LNCAP (cell line): ENCODE measurements at regions not wholly inside any gene's neighbourhood (a gene's known extent, or its start where the extent isn't known, plus 50 kb on each side); places are given as distances from the start of the nearest gene placed in this dataset.

Experiments used
- TF ChIP-seq, protein P1 (sequence below): fragments of 450-650 bp; IDR thresholded peaks from 2 replicates; pipeline ENCODE4 v1.5.1; 2017; ENCODE audit warnings: mild to moderate bottlenecking

DNA sequence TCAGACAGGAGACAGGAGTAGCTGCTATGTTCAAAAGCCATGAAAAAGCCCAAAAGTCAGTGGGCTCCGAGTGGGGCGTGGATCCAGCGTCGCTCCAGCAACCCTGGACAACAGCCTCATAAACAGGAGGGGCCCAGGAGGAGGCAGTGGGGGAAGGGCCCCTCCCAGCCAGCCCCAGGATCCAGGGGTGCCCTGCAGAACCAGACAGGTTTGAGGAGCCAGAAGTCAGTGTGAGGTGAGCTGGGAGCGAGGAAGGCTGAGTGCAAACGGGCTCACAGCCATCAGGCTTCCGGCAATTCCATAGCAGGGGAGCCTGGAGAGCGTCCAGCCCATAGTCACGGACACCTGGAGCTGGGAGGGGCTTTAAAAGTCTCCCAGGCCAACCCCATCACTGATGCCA, 217.7 kb downstream of the MN1 start:
- TF ChIP-seq, protein P1, sequence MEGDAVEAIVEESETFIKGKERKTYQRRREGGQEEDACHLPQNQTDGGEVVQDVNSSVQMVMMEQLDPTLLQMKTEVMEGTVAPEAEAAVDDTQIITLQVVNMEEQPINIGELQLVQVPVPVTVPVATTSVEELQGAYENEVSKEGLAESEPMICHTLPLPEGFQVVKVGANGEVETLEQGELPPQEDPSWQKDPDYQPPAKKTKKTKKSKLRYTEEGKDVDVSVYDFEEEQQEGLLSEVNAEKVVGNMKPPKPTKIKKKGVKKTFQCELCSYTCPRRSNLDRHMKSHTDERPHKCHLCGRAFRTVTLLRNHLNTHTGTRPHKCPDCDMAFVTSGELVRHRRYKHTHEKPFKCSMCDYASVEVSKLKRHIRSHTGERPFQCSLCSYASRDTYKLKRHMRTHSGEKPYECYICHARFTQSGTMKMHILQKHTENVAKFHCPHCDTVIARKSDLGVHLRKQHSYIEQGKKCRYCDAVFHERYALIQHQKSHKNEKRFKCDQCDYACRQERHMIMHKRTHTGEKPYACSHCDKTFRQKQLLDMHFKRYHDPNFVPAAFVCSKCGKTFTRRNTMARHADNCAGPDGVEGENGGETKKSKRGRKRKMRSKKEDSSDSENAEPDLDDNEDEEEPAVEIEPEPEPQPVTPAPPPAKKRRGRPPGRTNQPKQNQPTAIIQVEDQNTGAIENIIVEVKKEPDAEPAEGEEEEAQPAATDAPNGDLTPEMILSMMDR, result no peak

DNA sequence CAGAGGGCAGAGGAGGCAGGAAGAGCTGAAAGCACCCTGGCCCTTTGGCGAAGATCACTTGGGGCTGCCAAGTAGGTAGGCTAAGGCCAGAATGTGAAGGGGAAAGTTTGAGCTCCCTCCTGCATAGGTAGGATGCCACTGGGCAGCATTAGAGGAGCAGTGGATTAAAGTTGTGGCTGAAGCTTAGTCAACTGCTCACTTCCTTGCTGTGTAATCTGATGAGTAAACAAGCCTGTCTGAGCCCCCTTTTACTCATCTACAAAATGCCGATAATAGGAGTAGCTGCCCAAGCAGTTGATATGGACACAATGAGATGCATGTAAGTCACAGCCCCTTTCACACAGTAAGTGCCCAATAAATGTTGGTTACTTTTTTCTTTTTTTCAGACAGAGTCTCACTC, 216.4 kb downstream of the MN1 start:
- TF ChIP-seq, protein P1, result no peak

DNA sequence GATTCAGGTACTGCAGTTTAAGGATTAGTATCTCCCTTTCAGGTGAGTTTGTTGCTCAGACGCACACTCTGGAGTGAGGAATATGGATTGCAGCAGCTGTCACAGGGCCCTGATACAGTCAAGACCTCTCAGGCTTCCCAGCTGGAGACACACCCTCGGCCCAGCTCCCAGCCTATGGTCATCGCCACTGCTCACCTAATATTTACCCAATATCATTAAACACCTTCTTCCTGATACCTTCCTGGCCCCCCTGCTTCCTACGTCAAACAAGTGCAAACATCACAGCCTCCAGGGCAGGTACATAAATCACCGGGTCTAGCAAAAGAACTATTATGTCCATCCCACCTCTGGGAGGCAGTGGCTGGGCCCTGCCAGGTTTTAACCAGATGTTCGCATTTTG, 213.3 kb downstream of the MN1 start:
- TF ChIP-seq, protein P1, result no peak

DNA sequence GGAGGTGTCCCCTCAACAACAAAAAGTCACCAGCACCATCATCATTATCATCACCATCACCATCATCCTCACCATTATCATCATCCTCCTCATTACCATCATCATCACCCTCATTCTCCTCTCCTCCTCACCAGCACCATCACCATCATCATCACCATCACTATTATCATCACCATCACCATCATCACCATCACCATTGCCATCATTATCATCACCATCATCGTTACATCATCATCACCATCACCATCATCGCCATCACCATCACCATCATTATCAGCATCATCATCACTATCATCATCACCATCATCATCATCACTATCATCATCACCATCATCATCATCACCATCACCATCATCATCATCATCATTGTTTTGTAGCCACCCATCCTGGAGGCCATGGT, 212.6 kb downstream of the MN1 start:
- TF ChIP-seq, protein P1, result no peak

DNA sequence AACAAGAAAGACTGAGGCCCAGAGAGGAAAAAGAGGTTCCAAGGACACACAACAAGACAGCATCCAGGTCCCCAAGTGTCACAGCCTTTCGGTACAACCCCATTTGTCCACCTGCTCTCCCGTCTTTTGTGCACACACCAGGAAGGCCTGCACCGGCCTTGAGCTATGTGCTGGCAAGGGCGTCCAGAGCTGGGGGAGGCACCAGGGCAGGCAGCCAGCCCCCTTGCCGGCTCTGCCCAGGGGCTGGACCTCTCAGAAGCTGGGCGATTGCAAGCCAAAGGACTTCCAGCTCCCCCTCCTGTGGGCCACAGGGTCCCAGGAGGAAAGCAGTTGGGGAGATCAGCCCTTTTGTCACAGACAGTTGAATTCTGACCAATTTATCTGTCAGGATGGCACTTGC, 210.5 kb downstream of the MN1 start:
- TF ChIP-seq, protein P1, result no peak

DNA sequence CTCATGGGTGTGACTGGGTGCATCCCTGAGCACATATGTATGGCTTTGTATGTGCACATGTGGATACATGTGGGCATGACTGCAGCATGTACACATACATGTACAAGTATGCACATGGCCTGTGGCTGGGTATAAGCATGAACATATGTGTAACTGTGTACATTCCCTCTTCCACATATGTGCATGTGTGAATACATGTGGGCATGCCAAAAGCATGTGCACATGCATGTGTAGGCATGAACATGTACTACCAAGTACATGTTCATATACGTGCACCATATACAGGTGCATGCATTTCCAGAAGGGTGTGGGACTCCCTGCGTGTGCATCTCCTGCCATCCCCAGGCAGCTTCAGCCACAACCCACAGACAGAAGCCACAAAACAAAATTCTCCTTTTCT, 208.2 kb downstream of the MN1 start:
- TF ChIP-seq, protein P1, result no peak

DNA sequence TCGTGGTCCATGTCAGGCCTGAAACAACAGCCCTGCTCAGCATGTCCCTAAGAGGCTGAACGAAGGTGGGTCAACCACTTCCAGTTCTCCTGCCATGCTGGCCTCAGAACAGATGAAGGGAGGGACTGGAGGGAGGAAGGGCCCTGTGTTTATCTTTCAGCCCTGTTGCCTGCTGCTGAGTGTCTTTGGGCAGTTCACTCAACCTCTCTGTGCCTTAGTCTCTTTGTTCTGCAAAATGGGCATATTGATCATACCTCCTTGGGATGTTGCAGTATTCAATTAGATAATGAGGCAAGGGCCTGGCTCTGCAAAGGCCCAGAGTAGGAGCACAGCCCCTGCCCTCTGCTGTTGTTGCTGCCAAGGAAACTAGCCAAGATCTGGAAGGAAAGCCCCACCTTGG, 207.5 kb downstream of the MN1 start:
- TF ChIP-seq, protein P1, result no peak

DNA sequence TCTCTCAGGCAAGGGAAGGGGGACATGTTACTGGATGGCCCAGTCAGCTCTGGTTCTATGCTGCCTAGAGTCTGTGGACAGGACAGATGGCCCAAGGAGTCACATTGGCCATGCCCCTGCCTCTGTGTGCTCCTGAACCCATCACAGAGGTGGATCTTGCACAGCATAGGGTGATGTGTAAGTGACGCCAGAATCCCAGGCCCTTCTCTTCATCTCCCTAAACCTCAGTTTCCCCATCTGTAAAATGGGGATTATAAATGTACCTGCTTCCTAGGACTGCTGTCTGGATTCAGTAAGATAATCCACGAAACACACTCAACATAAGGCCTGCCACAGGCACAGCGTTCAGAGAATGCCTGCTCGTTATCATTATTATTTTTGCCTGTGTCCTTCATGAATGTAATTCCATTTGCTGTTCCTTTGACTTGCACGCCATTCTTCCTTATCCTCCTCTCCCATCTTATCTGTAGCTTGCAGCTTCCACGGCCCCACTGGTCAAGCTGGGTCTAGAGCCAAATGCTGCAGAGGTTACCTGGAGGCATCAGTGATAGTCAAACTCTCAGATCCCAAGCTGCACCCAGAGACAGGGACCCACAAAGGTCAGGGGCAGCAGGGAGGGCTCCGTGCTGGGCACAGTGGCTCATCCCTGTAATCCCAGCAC, 207.0 kb downstream of the MN1 start:
- TF ChIP-seq, protein P1, result no peak
